HCT116 (cell line): ENCODE measurements at regions not wholly inside any gene's neighbourhood (a gene's known extent, or its start where the extent isn't known, plus 50 kb on each side); places are given as distances from the start of the nearest gene placed in this dataset.

Experiments
- EGR1 ChIP-seq: IDR thresholded peaks from 2 replicates; pipeline ENCODE4 v1.6.1; 2012; ENCODE audit warnings: low read depth
- EZH2 ChIP-seq: fragments of 200-600 bp; sonication (generic); IDR thresholded peaks from 2 replicates; pipeline ENCODE4 v1.6.1; 2017; ENCODE audit warnings: antibody characterized with exemption, mixed run types
- JUND ChIP-seq: IDR thresholded peaks from 2 replicates; pipeline ENCODE4 v1.6.1; 2012
- POLR2A ChIP-seq: IDR thresholded peaks from 2 replicates; pipeline ENCODE4 v1.7.0; 2011; ENCODE audit warnings: borderline replicate concordance; ENCODE audit not compliant: insufficient read depth, insufficient read length; ENCODE audit errors: extremely low read depth
- POLR2AphosphoS5 ChIP-seq: IDR thresholded peaks from 2 replicates; pipeline ENCODE4 v1.6.1; 2011; ENCODE audit warnings: mild to moderate bottlenecking, low read depth, low read length, moderate library complexity
- REST ChIP-seq: IDR thresholded peaks from 2 replicates; pipeline ENCODE4 v1.6.1; 2012; ENCODE audit warnings: low read depth
- ZNF274 ChIP-seq: fragments of 200-500 bp; sonication (Bioruptor generic); IDR thresholded peaks from 2 replicates; pipeline ENCODE4 v1.6.1; 2014; ENCODE audit warnings: mild to moderate bottlenecking, low read depth, low read length, inconsistent platforms
- TF ChIP-seq, protein P1 (sequence below), 3 experiments: fragments of 200-600 bp in 1 of 3; sonication (generic) in 1 of 3; IDR thresholded peaks in 2 of 3; conservative IDR thresholded peaks in 1 of 3; 2 replicates each; pipeline ENCODE4 v1.5.1; 2012 to 2017; ENCODE audit warnings: low read depth in 2 of 3, low read length in 2 of 3, antibody characterized with exemption in 1 of 3, borderline replicate concordance in 1 of 3, control low read depth in 1 of 3, mild to moderate bottlenecking in 1 of 3, mixed read lengths in 1 of 3, mixed run types in 1 of 3, moderate library complexity in 1 of 3; ENCODE audit not compliant: insufficient read depth in 1 of 3

GRCh38 chr5:92548346-92548745 lies 1032.7 kb downstream of the NR2F1-AS1 start:
- TF ChIP-seq, protein P1, sequence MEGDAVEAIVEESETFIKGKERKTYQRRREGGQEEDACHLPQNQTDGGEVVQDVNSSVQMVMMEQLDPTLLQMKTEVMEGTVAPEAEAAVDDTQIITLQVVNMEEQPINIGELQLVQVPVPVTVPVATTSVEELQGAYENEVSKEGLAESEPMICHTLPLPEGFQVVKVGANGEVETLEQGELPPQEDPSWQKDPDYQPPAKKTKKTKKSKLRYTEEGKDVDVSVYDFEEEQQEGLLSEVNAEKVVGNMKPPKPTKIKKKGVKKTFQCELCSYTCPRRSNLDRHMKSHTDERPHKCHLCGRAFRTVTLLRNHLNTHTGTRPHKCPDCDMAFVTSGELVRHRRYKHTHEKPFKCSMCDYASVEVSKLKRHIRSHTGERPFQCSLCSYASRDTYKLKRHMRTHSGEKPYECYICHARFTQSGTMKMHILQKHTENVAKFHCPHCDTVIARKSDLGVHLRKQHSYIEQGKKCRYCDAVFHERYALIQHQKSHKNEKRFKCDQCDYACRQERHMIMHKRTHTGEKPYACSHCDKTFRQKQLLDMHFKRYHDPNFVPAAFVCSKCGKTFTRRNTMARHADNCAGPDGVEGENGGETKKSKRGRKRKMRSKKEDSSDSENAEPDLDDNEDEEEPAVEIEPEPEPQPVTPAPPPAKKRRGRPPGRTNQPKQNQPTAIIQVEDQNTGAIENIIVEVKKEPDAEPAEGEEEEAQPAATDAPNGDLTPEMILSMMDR (IDR thresholded peaks at IDR 0.05 in 2 of 3, conservative IDR thresholded peaks at IDR 0.05 in 1 of 3; ENCODE audit: borderline replicate concordance in 1 of 3, insufficient read depth in 1 of 3, low read depth in 2 of 3, low read length in 2 of 3), result no peak
- TF ChIP-seq EGR1 (no peak), ZNF274 (no peak), POLR2AphosphoS5 (no peak), EZH2 (no peak), JUND (no peak), POLR2A (no peak), REST (no peak)
